IPS-18a (cell line): ENCODE measurements at regions not wholly inside any gene's neighbourhood (a gene's known extent, or its start where the extent isn't known, plus 50 kb on each side); places are given as distances from the start of the nearest gene placed in this dataset.

Source experiments
- H3K27ac ChIP-seq: one replicate; pipeline ENCODE4 v1.5.1; 2013; ENCODE audit warnings: low read length
- H3K27me3 ChIP-seq: one replicate; pipeline ENCODE4 v1.6.1; 2013; ENCODE audit warnings: mild to moderate bottlenecking, low read length; ENCODE audit not compliant: control insufficient read depth, insufficient read depth
- H3K36me3 ChIP-seq: one replicate; pipeline ENCODE4 v1.6.1; 2013; ENCODE audit warnings: low read depth, low read length; ENCODE audit not compliant: control insufficient read depth
- H3K4me1 ChIP-seq: one replicate; pipeline ENCODE4 v1.6.1; 2013; ENCODE audit warnings: low read depth, low read length; ENCODE audit not compliant: control insufficient read depth
- H3K4me3 ChIP-seq: one replicate; pipeline ENCODE4 v1.5.1; 2013; ENCODE audit warnings: low read length
- H3K9ac ChIP-seq: one replicate; pipeline ENCODE4 v1.6.1; 2013; ENCODE audit warnings: mild to moderate bottlenecking, low read length, moderate library complexity
- H3K9me3 ChIP-seq: one replicate; pipeline ENCODE4 v1.6.1; 2013; ENCODE audit warnings: low read depth, low read length; ENCODE audit not compliant: control insufficient read depth

GRCh38 chr6:114471450-114471849 lies 128.6 kb upstream of the HS3ST5 start:
- no peaks in the 10 kb centered on the region for H3K9me3 ChIP-seq
- H3K9ac ChIP-seq, result no peak overlapping the region
- no peak overlapping the region for H3K4me3 ChIP-seq
- H3K36me3 ChIP-seq, result no peaks in the 10 kb centered on the region
- peaks cover 4% of the 10 kb centered on the region for H3K4me1 ChIP-seq
- H3K27ac ChIP-seq, result no peak overlapping the region
- no peaks in the 10 kb centered on the region for H3K27me3 ChIP-seq

GRCh38 chr6:114467931-114468330 lies 125.1 kb upstream of the HS3ST5 start:
- Histone ChIP-seq H3K4me3 (no peak overlapping the region), H3K9ac (no peak overlapping the region), H3K9me3 (no peaks in the 10 kb centered on the region), H3K27ac (no peak overlapping the region), H3K27me3 (no peaks in the 10 kb centered on the region), H3K4me1 (peaks cover 4% of the 10 kb centered on the region), H3K36me3 (no peaks in the 10 kb centered on the region)

GRCh38 chr6:114465511-114465910 lies 122.7 kb upstream of the HS3ST5 start:
- Histone ChIP-seq H3K36me3 (no peaks in the 10 kb centered on the region), H3K9me3 (no peaks in the 10 kb centered on the region), H3K4me1 (no peaks in the 10 kb centered on the region), H3K4me3 (no peak overlapping the region), H3K9ac (no peak overlapping the region), H3K27ac (no peak overlapping the region), H3K27me3 (no peaks in the 10 kb centered on the region)

GRCh38 chr6:114453737-114454276 lies 111.0 kb upstream of the HS3ST5 start:
- Histone ChIP-seq H3K27me3 (no peaks in the 10 kb centered on the region), H3K4me1 (peaks cover 6% of the 10 kb centered on the region), H3K36me3 (no peaks in the 10 kb centered on the region), H3K27ac (no peak overlapping the region), H3K9ac (no peak overlapping the region), H3K4me3 (no peak overlapping the region), H3K9me3 (no peaks in the 10 kb centered on the region)

- H3K9me3 ChIP-seq, result no peaks in the 10 kb centered on the region
- H3K4me1 ChIP-seq, result peaks cover 6% of the 10 kb centered on the region
- no peak overlapping the region for H3K27ac ChIP-seq
Measured at GRCh38 chr6:114452785-114453401, 110.1 kb upstream of the HS3ST5 start.

GRCh38 chr6:114450631-114451030 lies 107.8 kb upstream of the HS3ST5 start:
- Histone ChIP-seq H3K4me3 (no peak overlapping the region), H3K9ac (no peak overlapping the region), H3K4me1 (peaks cover 6% of the 10 kb centered on the region), H3K36me3 (no peaks in the 10 kb centered on the region), H3K27ac (no peak overlapping the region), H3K27me3 (no peaks in the 10 kb centered on the region), H3K9me3 (no peaks in the 10 kb centered on the region)

More at GRCh38 chr6:114452785-114453401, 110.1 kb upstream of the HS3ST5 start:
- H3K4me3 ChIP-seq, result no peak overlapping the region
- H3K9ac ChIP-seq, result no peak overlapping the region
- H3K27me3 ChIP-seq, result no peaks in the 10 kb centered on the region
- no peaks in the 10 kb centered on the region for H3K36me3 ChIP-seq

- H3K27ac ChIP-seq, result no peak overlapping the region
- no peaks in the 10 kb centered on the region for H3K36me3 ChIP-seq
- H3K4me3 ChIP-seq, result no peak overlapping the region
- H3K27me3 ChIP-seq, result no peaks in the 10 kb centered on the region
- no peak overlapping the region for H3K9ac ChIP-seq
- H3K9me3 ChIP-seq, result no peaks in the 10 kb centered on the region
- H3K4me1 ChIP-seq, result peaks cover 10% of the 10 kb centered on the region
Measured at GRCh38 chr6:114449659-114450058, 106.8 kb upstream of the HS3ST5 start.

- no peaks in the 10 kb centered on the region for H3K36me3 ChIP-seq
- H3K4me3 ChIP-seq, result no peak overlapping the region
- no peaks in the 10 kb centered on the region for H3K27me3 ChIP-seq
- H3K4me1 ChIP-seq, result peaks cover 13% of the 10 kb centered on the region
- H3K9me3 ChIP-seq, result no peaks in the 10 kb centered on the region
- H3K27ac ChIP-seq, result no peak overlapping the region
- no peak overlapping the region for H3K9ac ChIP-seq
Measured at GRCh38 chr6:114446342-114446741, 103.5 kb upstream of the HS3ST5 start.

- no peaks in the 10 kb centered on the region for H3K9me3 ChIP-seq
- no peak overlapping the region for H3K27ac ChIP-seq
- no peak overlapping the region for H3K9ac ChIP-seq
- H3K36me3 ChIP-seq, result no peaks in the 10 kb centered on the region
- H3K4me1 ChIP-seq, result peaks cover 18% of the 10 kb centered on the region
- no peaks in the 10 kb centered on the region for H3K27me3 ChIP-seq
- no peak overlapping the region for H3K4me3 ChIP-seq
Measured at GRCh38 chr6:114445846-114446245, 103.0 kb upstream of the HS3ST5 start.

GRCh38 chr6:114439411-114439810 lies 96.6 kb upstream of the HS3ST5 start:
- no peaks in the 10 kb centered on the region for H3K9me3 ChIP-seq
- no peak overlapping the region for H3K9ac ChIP-seq
- no peaks in the 10 kb centered on the region for H3K36me3 ChIP-seq
- H3K27ac ChIP-seq, result no peak overlapping the region
- H3K4me1 ChIP-seq, result peaks cover 16% of the 10 kb centered on the region
- no peak overlapping the region for H3K4me3 ChIP-seq
- H3K27me3 ChIP-seq, result no peaks in the 10 kb centered on the region

- Histone ChIP-seq H3K27me3 (no peaks in the 10 kb centered on the region), H3K27ac (no peak overlapping the region), H3K4me1 (peaks cover 18% of the 10 kb centered on the region), H3K9ac (no peak overlapping the region), H3K4me3 (no peak overlapping the region), H3K36me3 (no peaks in the 10 kb centered on the region), H3K9me3 (no peaks in the 10 kb centered on the region)
Measured at GRCh38 chr6:114437235-114437634, 94.4 kb upstream of the HS3ST5 start.

- no peaks in the 10 kb centered on the region for H3K36me3 ChIP-seq
- H3K9ac ChIP-seq, result no peak overlapping the region
- H3K27ac ChIP-seq, result no peak overlapping the region
- peaks cover 22% of the 10 kb centered on the region for H3K4me1 ChIP-seq
- no peak overlapping the region for H3K4me3 ChIP-seq
- H3K9me3 ChIP-seq, result no peaks in the 10 kb centered on the region
- no peaks in the 10 kb centered on the region for H3K27me3 ChIP-seq
Measured at GRCh38 chr6:114436691-114437090, 93.9 kb upstream of the HS3ST5 start.
